GM12873 (cell line): ENCODE measurements at regions not wholly inside any gene's neighbourhood (a gene's known extent, or its start where the extent isn't known, plus 50 kb on each side); places are given as distances from the start of the nearest gene placed in this dataset.

Experiments used
- CTCF ChIP-seq: IDR thresholded peaks from 2 replicates; pipeline ENCODE4 v1.5.1; 2012; ENCODE audit warnings: low read depth, mild to moderate bottlenecking, moderate library complexity, low read length, control low read depth; ENCODE audit not compliant: insufficient read depth; ENCODE audit errors: missing control alignments

GRCh38 chr16:64083428-64084129 lies 1038.3 kb downstream of the CDH11 start:
- no peak for TF ChIP-seq CTCF

GRCh38 chr16:64077242-64077641 lies 1044.6 kb downstream of the CDH11 start:
- no peak for TF ChIP-seq CTCF

- no peak for TF ChIP-seq CTCF
Measured at GRCh38 chr16:64074706-64075105, 1047.2 kb downstream of the CDH11 start.

- TF ChIP-seq CTCF, result no peak
Measured at GRCh38 chr16:64065523-64065922, 1056.3 kb downstream of the CDH11 start.

GRCh38 chr16:64061621-64062020 lies 1060.2 kb downstream of the CDH11 start:
- TF ChIP-seq CTCF, result no peak

- TF ChIP-seq CTCF, result no peak
Measured at GRCh38 chr16:64060631-64061030, 1061.2 kb downstream of the CDH11 start.

GRCh38 chr16:64058685-64059084 lies 1063.2 kb downstream of the CDH11 start:
- TF ChIP-seq CTCF, result no peak
